ENCODE measurements at regions not wholly inside any gene's neighbourhood (a gene's known extent, or its start where the extent isn't known, plus 50 kb on each side); places are given as distances from the start of the nearest gene placed in this dataset.
A peak's percentile ranks its signal among the peaks of the same experiment; 100 is the strongest.

DNA sequence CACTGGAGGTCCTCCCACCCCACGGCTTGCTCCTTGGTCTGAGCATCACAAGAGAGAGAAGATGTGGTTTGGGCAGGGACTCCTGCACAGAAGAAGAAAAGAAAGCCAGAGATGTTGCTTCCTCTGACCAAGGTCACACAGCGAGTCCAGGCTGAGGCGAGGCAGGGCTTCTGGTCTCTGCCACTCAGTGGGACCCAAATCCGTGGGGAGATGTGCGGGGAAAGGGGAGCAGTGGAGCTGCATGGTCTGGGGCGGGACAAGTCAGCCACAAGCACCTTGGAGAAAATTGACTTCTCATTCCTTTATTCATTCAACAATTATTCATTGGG lies 150.9 kb downstream of the C9orf50 start:
- DNase-seq = no peak

GRCh38 chr9:129469188-129469987 lies 151.5 kb downstream of the C9orf50 start:
- DNase-seq = no peak

DNA sequence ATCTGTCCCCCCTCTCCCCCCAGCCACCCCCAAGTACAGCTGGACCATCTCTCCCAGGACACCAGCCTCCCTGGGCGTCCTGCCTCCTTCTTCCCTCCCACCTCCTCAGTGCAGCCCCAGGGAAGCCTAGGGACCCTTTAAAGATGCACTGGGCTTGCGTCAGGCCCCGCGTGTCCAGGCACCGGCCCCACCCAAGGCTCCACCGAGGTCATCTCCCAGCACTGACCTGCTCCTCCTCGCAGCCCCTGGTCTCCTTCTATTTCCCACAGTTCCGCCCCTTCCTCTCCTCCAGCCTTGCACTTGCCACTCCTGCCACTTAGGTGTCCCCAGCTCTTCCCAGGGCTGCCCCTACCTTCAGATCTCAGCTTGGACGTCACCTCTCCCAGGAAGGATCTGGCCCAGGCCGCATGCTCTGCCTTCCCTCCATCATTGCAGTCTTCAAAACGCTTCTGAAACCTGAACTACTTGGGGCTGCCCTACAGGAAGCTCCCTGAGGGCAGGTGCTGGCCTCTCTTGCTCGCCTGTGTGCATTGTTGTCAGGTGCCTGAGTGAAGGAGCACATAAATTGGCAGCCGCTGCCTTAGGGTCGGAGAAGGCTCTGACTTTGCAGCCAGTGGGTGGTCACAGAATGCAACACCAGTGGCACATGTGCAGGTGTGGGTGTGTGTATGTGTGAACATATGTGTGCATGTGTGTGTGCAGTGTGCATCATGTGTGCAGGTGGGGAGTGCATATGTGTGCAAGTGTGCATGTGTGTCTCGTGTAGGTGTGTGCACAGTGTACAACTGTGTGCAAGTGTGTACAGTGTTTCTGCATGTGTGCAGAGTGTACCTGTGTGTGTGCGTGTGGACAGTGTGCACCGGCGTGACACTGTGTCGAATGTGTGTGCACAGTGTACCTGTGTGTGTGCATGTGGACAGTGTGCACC lies 152.9 kb downstream of the C9orf50 start:
- no peak for DNase-seq

DNA sequence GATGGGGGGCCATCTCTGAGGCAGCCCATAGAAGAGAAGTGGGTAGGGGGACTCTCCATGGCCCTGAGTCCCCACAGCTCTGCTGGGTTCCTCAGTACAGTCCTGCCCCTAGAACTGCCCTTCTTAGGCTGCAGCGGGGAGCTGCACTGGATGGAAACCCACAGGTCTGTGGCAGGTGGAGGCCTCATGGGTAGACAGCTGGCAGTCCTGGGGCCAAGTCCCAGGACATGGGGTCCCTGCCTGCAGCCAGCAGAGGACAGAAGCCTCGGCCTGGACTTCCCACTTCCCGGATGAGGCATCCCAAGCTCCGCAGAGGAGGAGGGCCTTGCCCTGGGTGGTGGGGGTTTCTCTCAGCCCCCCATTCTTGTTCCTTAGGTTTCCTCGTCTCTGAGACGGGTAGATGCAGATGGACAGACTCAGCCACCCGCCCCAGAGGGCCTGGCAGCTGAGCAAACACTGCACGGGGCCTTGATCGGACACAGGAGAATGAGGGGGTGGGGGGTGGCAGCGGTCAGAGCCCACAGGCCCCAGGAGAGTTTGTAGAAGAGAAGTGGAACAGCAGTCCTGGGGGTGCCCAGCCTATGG lies 153.8 kb downstream of the C9orf50 start:
- DNase-seq = no peak

DNA sequence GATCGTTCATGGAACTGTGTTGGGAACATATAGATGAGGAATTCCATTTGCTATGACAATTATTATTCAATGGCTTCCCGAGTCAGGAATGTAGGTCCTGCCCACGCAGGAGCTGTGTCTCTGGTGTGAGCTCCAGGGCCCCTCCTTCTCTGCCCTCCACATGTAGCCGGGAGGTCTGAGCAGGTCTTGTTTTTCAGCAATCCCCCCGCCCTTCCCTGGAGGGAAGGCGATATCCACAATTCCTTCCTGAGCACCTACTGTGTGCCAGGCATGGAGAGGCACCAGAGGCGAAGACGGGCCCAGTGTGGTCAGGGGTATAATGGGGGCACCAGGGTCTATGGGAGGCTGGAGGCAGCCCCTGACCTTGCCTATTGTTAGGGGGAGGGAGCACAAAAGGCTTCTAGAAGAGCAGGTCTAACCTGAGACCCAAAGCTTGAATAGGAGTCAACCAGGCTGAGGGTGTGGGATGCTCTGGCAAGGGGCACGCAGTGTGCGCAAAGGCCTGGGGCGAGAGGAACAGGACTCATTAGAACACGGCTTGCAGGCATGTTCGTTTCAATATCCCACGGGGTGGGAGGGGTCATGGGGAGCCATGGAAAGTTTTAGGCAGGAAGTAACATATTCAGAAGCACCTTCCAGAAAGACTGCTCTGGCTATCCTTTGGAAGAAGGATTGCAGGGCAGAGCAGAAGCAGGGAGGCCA lies 154.9 kb downstream of the C9orf50 start:
- DNase-seq = no peak

- no peak for DNase-seq
Measured at GRCh38 chr9:129464972-129465833, 155.7 kb downstream of the C9orf50 start.

DNA sequence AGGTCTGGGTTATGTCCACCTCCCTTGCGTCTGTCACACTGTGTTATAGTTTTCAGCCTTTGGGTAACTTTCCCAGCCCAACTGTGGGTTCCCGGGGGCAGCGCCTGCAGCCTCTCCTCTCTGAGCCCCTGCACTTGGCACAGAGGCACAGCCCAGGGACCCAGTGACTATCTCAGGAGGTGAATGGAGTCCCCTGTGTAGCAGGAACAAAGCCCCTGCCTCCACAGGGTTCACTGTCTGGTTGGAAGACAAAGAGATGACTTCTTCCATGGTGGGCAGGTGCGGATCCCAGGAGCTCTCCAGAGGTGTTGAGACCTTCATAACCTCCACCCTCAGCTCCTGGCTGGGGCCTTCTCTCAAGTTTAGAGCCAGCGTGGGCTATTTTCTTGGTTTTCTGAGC lies 156.9 kb downstream of the C9orf50 start:
- DNase-seq = no peak

DNA sequence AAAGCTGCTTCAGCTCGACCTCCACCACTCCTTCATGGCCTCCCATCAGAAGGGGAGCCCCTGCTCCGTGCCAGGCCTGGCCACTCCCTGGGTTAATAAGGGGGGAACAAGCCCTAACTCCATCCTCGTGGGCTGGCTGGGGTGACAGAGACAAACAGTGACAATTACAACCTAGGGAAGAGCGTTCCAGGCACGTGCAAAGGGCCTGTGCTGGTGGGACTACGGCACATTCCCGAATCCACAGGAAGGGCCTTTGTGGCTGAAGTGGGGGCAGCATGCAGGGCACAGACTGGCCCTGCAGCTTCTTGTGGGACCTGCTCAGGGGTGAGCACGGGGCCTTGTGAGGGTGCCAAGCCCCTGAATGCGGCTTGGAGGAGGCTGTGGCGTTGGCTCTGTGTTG lies 157.4 kb downstream of the C9orf50 start:
- no peak for DNase-seq

GRCh38 chr9:129462360-129462759 lies 158.5 kb downstream of the C9orf50 start:
- DNase-seq = no peak

DNA sequence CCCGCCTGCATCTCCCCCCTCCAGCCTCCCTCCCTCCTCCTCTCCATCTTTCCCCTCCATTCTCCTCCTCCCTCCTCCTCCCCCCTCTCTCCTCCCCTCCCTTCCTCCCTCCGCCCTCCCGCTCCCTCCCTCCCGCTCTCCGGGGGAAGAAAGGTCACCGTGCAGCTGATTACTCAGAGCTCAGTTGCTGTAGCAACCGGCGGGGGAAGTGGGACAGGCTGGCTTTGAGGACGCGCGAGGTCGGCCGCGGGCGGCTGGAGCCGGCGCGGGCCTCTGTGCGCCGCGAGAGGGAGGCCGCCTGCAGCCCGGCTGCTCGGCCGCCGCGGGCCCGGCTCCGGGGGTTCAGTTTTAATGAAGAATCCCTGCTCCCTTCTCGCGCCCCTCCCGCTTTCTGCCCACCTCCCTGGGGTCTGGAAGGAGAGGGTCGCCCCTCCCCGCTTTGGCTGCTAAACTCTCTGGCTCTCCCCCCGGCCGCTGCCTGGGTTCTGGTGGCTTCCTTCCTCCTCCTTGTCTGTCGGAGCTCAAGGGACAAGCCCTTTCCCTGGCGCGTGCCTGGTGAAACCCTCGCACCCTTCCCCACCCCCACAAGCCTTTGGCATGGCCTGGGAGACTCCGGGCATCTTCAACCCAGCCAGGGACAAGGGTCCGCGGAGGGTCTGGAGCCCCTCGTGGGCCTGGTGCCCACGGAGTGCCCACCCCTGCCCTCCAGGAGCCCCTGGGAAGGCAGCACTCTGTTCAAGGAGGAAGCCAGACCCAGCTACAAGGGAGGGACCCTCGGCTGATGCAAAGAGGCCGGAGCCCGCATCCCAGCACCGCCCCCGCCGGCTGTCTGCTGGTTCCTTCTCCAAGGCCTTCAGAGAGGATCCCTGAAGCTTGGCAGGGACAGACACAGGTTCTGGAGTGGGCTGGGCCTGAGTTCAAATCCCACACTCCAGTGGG lies 160.3 kb downstream of the C9orf50 start:
- peak; percentile 79 to 91 for DNase-seq

DNA sequence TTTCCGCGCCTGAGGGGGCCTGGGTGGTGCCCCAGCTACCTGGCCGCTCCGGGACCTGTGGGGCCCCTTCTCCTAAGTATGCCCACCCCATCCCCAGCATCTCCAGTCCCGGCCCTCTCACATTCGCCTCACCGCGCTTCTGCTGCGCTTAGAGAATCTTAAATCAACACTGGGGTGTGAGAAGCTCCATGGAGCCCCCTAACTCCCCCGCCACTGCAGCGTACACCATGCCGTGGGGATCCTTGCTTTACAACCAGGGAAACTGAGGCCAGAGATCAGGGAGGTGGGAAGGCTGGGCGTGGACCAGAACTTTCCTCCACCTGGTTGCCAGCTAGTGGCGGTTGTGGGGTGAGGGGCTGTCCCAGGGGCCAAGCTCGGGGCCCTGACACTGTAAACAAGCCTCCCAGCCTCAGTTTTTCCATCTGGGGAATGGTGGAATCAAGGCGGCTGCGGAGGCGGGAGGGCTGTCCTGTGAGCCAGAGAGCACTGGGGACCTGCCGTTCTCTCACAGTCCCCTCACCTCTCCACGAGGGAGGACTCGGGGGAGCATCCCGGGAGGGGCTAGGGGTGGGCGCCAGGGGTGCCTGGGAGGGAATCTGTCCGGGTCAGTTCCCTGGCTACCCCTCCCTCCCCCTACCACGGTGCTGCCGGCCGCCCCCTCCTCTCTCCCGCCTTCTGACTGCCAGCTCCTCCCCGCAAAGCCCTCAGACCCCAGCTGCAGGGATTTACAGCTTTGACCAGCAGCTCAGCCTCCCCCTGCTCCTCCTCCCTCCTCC lies 161.2 kb downstream of the C9orf50 start:
- DNase-seq = peak; percentile 45 to 47

- DNase-seq = peak; percentile 7 to 28
Measured at GRCh38 chr9:129458663-129459546, 162.0 kb downstream of the C9orf50 start.

- peak in 1 of 2 experiments; percentile 27 for DNase-seq
Measured at GRCh38 chr9:129458155-129458661, 162.7 kb downstream of the C9orf50 start.

DNA sequence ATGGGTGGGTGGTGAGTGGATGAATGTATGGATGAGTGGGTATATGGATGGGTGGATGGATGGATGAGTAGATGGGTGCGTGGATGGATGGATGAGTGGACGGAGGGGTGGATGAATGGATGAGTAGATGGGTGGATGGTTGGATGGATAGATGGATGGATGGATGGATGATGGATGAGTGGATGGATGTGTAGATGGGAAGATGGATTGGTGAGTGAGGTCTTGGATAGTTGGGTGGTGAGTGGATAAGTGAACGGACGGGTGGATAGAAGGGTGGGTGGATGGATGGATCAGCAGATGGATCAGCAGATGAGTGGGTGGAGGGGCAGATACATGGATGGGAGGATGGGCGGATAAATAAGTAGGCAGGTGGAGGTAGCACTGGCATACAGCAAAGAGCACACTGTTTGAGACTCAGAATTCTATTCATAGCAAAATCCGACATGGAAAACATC lies 163.5 kb downstream of the C9orf50 start:
- no peak for DNase-seq

- DNase-seq = no peak
Measured at GRCh38 chr9:129456549-129457324, 164.2 kb downstream of the C9orf50 start.

DNA sequence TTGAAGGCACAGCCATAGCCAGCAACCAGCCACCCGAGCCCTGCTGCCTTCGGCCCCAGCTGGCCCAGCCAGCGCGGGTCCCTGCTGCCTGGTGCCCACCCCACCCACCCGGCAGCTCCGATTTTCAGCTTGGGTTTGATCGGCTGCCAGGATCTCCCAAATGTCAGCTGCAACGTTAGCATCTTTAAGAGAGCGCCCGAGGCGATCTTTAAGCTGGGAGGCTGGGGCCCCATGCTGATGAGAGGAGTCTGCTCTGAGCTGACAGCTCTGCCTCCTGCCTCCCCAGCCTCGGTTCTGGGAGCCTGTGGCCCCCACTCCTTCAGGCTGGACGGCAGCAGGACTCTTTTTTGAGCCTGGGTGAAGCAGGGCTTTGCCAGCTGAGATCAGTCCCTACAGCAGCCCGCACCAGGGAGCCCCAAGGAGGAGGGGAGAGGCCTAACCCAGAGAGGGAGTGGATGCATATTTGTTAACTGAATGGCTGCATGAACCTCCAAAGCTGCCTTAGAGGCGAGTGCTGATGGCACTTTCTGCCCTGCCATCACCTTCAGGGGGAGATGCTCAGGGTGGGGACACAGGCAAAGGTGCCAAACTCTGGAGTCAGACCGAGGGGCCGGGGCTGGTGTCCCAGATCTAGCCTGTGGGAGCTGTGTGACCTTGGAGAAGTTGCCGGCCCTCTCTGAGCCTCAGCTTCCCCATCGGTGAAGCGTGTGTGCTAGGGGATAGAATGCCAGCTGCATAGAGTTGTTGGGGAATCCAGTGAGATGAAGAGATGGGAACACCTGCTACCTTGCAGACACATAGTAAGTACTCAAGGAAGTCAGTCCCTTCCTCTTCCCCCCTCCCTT lies 165.5 kb downstream of the C9orf50 start:
- DNase-seq = no peak
